ENCODE measurements at regions not wholly inside any gene's neighbourhood (a gene's known extent, or its start where the extent isn't known, plus 50 kb on each side); places are given as distances from the start of the nearest gene placed in this dataset.

DNA sequence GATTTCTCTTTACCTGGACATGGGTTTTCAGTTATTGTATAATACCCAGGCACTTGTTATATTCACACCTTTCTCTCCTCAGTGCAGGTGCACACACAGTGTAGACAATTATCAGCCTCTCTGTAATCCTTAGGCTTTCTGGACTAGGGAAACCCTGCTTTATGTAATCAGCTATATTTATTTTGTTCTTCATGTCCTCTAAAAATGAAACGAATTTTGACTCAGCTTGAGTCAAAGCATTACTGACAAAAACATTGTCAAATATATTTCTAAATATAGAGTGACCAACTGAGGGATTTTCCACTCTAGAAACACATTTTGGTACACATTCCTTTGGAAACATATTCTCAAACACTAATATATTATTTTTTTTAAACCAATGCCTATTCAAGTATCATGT, 144.8 kb upstream of the GULP1 start:
- Mint-ChIP-seq H3K9me3 (no peaks in the 10 kb centered on the region), H3K36me3 (ENCODE audit: insufficient read depth) (no peaks in the 10 kb centered on the region), H3K4me1 (ENCODE audit: low read depth) (no peaks in the 10 kb centered on the region), H3K27me3 (ENCODE audit: low read depth) (no peaks in the 10 kb centered on the region), H3K4me3 (no peak overlapping the region)
- DNase-seq (no peak), ATAC-seq (no peak)

DNA sequence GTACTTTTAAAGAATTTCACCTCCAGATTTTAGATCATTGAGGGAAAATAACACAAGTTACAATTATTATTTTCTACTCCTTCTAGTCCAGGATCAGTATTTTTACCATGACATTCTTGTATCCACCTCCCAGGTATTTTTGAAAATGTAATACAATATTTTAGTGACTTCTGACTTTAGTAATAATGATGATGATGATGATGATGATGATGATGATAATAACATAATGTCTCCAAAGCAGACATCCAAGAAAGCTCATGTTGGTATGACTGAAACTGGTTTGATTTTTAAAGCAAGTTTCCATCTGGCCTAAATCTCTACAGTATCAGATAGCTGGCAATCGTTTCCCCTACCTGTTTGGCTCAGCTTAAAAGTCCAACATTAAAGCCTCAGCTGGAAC, 140.0 kb upstream of the GULP1 start:
- H3K9me3 Mint-ChIP-seq = peaks cover 3% of the 10 kb centered on the region
- DNase-seq = no peak
- H3K27me3 Mint-ChIP-seq (ENCODE audit: low read depth) = no peaks in the 10 kb centered on the region
- no peak overlapping the region for H3K4me3 Mint-ChIP-seq
- no peak for ATAC-seq
- no peaks in the 10 kb centered on the region for H3K4me1 Mint-ChIP-seq (ENCODE audit: low read depth)
- H3K36me3 Mint-ChIP-seq (ENCODE audit: insufficient read depth) = no peaks in the 10 kb centered on the region

DNA sequence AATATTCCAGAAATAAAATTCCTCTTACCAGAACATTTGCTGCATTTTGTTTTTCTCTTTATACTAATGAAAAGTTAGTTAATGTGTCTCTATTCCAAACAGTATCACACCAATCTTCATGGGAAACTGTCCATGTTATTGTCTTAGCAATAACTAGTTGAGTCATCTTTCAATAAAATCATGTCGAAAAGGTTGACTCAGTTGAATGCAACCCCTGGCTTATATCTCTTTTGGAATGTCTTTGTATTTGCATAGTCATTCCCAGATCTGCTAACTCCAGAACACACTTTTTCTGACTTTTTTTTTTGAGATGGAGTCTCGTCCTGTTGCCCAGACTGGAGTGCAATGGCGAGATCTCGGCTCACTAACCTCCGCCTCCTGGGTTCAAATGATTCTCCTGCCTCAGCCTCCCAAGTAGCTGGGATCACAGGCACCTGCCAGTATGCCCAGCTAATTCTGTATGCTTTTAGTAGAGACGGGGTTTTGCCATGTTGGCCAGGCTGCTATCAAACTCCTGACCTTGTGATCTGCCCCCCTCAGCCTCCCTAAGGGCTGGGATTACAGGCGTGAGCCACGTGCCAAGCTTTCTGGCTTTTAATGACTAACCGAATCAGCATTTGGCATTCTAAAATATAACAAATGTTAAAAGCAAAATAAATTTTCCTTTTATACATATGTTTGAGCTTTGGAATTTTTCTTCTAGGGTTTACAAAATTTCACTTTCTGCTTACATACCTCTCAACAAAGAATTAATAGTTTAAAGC, 133.2 kb upstream of the GULP1 start:
- no peak for DNase-seq
- H3K4me1 Mint-ChIP-seq (ENCODE audit: low read depth) = no peaks in the 10 kb centered on the region
- no peak for ATAC-seq
- no peaks in the 10 kb centered on the region for H3K27me3 Mint-ChIP-seq (ENCODE audit: low read depth)
- H3K36me3 Mint-ChIP-seq (ENCODE audit: insufficient read depth) = no peaks in the 10 kb centered on the region
- no peak overlapping the region for H3K4me3 Mint-ChIP-seq
- no peaks in the 10 kb centered on the region for H3K9me3 Mint-ChIP-seq

- Mint-ChIP-seq H3K4me1 (ENCODE audit: low read depth) (no peaks in the 10 kb centered on the region), H3K9me3 (no peaks in the 10 kb centered on the region), H3K36me3 (ENCODE audit: insufficient read depth) (no peaks in the 10 kb centered on the region), H3K4me3 (no peak overlapping the region), H3K27me3 (ENCODE audit: low read depth) (no peaks in the 10 kb centered on the region)
- ATAC-seq = no peak
- no peak for DNase-seq
Measured at GRCh38 chr2:188159484-188159883, 132.2 kb upstream of the GULP1 start.

DNA sequence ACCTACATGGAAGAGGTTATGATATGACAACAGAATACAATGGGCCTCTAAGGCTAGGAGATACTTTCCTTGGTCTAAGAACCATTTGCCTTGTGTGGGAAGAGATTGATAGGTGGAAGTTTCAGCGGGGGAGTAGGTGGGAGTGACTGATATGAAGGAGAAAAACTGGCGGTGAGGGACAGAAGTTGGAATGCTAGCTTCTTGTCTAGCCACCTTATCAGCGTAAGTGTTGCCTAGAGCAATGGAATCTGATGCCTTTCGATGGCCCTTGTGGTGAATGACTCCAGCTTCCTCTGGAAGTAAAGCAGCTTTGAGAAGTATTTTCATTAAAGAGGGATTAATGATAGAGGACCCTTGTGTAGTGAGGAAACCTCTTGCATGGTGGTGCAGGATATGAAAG, 121.3 kb upstream of the GULP1 start:
- H3K4me3 Mint-ChIP-seq = no peak overlapping the region
- no peaks in the 10 kb centered on the region for H3K36me3 Mint-ChIP-seq (ENCODE audit: insufficient read depth)
- no peaks in the 10 kb centered on the region for H3K4me1 Mint-ChIP-seq (ENCODE audit: low read depth)
- peaks cover 8% of the 10 kb centered on the region for H3K9me3 Mint-ChIP-seq
- H3K27me3 Mint-ChIP-seq (ENCODE audit: low read depth) = no peaks in the 10 kb centered on the region
- ATAC-seq (no peak), DNase-seq (no peak)

GRCh38 chr2:188176620-188177019, 115.1 kb upstream of the GULP1 start:
- ATAC-seq (no peak), DNase-seq (no peak)
- no peaks in the 10 kb centered on the region for H3K9me3 Mint-ChIP-seq
- H3K27me3 Mint-ChIP-seq (ENCODE audit: low read depth) = no peaks in the 10 kb centered on the region
- peaks cover 3% of the 10 kb centered on the region for H3K4me1 Mint-ChIP-seq (ENCODE audit: low read depth)
- H3K4me3 Mint-ChIP-seq = no peak overlapping the region
- H3K36me3 Mint-ChIP-seq (ENCODE audit: insufficient read depth) = no peaks in the 10 kb centered on the region

DNA sequence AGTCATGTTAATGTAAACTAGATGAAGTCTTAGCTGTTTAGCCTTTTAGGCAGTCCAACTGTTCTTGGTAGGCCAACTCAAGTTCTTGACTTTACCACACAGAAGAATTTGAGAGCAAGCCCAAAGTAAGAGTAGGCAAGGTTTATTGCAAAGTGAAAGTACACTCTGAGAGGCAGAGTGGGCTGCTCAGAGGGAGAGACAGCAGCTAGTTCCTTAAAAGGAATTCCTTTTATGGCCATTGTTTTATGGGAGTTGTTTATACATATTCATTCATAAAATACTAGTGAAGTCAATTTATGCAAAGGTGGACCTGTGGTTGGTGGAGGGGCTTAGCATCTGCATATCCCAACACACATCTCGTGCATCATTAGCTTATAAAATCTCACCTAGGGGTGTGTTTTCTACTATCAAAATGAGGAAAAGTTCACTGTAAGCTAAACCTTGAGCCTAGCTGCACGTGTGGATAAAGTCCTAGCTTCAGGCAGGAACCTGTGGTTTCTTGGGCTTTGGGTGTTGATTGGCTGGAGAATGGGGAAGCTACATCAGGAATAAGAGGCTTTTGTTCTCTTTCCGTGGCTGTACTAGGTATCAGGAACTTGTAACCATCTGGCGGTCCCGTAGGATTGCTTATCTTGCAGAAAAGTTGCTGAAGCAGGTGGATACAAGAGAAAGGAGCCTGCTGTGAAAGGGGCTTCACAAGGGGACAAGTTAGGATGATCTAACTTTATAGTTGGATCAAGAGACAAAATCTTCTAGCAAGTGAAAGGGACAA, 110.4 kb upstream of the GULP1 start:
- H3K9me3 Mint-ChIP-seq = peaks cover 3% of the 10 kb centered on the region
- no peaks in the 10 kb centered on the region for H3K36me3 Mint-ChIP-seq (ENCODE audit: insufficient read depth)
- peaks cover 3% of the 10 kb centered on the region for H3K4me1 Mint-ChIP-seq (ENCODE audit: low read depth)
- peak overlapping the region; percentile 2 for H3K4me3 Mint-ChIP-seq
- H3K27me3 Mint-ChIP-seq (ENCODE audit: low read depth) = no peaks in the 10 kb centered on the region
- ATAC-seq (no peak), DNase-seq (no peak)

- H3K9me3 Mint-ChIP-seq = peaks cover 3% of the 10 kb centered on the region
- H3K4me3 Mint-ChIP-seq = no peak overlapping the region
- no peak for ATAC-seq
- DNase-seq = no peak
- H3K36me3 Mint-ChIP-seq (ENCODE audit: insufficient read depth) = no peaks in the 10 kb centered on the region
- H3K27me3 Mint-ChIP-seq (ENCODE audit: low read depth) = no peaks in the 10 kb centered on the region
- H3K4me1 Mint-ChIP-seq (ENCODE audit: low read depth) = peaks cover 3% of the 10 kb centered on the region
Measured at GRCh38 chr2:188181884-188182283, 109.8 kb upstream of the GULP1 start.

DNA sequence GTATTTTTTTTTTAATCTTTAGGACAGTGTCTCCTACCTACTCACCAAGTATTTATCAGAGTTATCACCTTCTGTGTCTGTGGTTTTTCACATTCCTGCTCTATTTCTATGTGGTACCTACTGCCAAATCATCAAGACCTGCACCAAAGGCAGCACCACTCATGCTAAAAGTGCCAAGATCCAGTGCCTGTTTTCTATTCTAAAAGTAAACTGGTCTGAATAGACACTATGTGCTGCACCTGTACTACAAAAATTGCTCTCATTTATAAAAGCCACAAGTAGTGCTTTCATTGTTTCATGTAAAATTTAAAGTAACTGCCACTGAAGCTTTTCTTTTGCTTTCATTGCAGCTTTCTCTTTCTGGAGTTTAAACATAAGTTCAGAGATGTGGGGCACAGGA, 103.9 kb upstream of the GULP1 start:
- ATAC-seq (no peak), DNase-seq (no peak)
- Mint-ChIP-seq H3K36me3 (ENCODE audit: insufficient read depth) (no peaks in the 10 kb centered on the region), H3K27me3 (ENCODE audit: low read depth) (no peaks in the 10 kb centered on the region), H3K9me3 (peaks cover 3% of the 10 kb centered on the region), H3K4me1 (ENCODE audit: low read depth) (no peaks in the 10 kb centered on the region), H3K4me3 (no peak overlapping the region)

DNA sequence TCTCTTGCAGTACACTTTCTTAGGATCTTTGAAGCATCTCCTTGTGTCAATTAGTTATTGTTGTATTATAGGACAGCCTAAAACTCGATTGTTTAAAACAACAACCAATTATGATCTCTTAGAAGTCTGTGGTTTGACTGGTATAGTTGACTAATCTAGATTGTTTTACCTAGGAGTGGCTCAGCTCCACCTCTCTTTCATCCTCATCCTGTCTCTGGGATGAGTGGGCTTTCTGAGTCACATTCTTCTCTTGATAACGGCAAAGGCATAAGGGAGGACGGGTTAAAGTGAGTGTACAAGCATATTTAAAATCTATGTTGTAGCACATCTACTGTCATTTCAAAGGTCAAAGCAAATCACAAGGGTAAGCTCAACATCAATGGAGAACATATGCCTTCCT, 102.3 kb upstream of the GULP1 start:
- H3K4me3 Mint-ChIP-seq = no peak overlapping the region
- ATAC-seq (no peak), DNase-seq (no peak)
- no peaks in the 10 kb centered on the region for H3K36me3 Mint-ChIP-seq (ENCODE audit: insufficient read depth)
- H3K4me1 Mint-ChIP-seq (ENCODE audit: low read depth) = no peaks in the 10 kb centered on the region
- H3K9me3 Mint-ChIP-seq = peaks cover 3% of the 10 kb centered on the region
- H3K27me3 Mint-ChIP-seq (ENCODE audit: low read depth) = no peaks in the 10 kb centered on the region

GRCh38 chr2:188193230-188193629, 98.4 kb upstream of the GULP1 start:
- Mint-ChIP-seq H3K4me3 (no peak overlapping the region), H3K36me3 (ENCODE audit: insufficient read depth) (no peaks in the 10 kb centered on the region), H3K27me3 (ENCODE audit: low read depth) (no peaks in the 10 kb centered on the region), H3K9me3 (peaks cover 5% of the 10 kb centered on the region), H3K4me1 (ENCODE audit: low read depth) (no peaks in the 10 kb centered on the region)
- no peak for DNase-seq
- ATAC-seq = no peak

GRCh38 chr2:188196343-188197008, 95.2 kb upstream of the GULP1 start:
- Mint-ChIP-seq H3K4me1 (ENCODE audit: low read depth) (no peaks in the 10 kb centered on the region), H3K36me3 (ENCODE audit: insufficient read depth) (no peaks in the 10 kb centered on the region), H3K4me3 (no peak overlapping the region), H3K9me3 (peaks cover 5% of the 10 kb centered on the region), H3K27me3 (ENCODE audit: low read depth) (no peaks in the 10 kb centered on the region)
- ATAC-seq = no peak
- no peak for DNase-seq

GRCh38 chr2:188199716-188200128, 92.0 kb upstream of the GULP1 start:
- Mint-ChIP-seq H3K4me1 (ENCODE audit: low read depth) (no peaks in the 10 kb centered on the region), H3K27me3 (ENCODE audit: low read depth) (no peaks in the 10 kb centered on the region), H3K9me3 (peaks cover 5% of the 10 kb centered on the region), H3K4me3 (no peak overlapping the region), H3K36me3 (ENCODE audit: insufficient read depth) (no peaks in the 10 kb centered on the region)
- ATAC-seq (no peak), DNase-seq (no peak)

- H3K9me3 Mint-ChIP-seq = peaks cover 5% of the 10 kb centered on the region
- H3K36me3 Mint-ChIP-seq (ENCODE audit: insufficient read depth) = no peaks in the 10 kb centered on the region
- DNase-seq (no peak), ATAC-seq (no peak)
- no peak overlapping the region for H3K4me3 Mint-ChIP-seq
- H3K27me3 Mint-ChIP-seq (ENCODE audit: low read depth) = no peaks in the 10 kb centered on the region
- no peaks in the 10 kb centered on the region for H3K4me1 Mint-ChIP-seq (ENCODE audit: low read depth)
Measured at GRCh38 chr2:188201639-188202038, 90.0 kb upstream of the GULP1 start.

DNA sequence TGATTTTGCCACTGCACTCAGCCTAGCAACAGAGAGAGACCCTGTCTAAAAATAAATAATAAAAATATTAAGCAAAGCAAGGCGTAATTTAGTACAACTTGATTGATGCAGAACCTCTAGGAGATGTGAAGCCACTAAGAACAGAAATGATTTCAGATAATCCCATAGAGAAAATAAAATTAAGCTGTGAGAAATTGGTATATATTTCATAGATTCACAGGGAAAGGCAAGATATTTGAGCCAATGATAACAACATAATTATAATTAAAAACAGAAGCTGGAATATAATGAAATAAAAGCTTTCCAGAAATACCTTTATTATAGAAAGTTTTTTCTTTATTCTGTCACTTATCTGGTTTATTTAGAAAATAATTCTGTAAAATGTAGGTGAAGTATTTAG, 88.9 kb upstream of the GULP1 start:
- Mint-ChIP-seq H3K4me3 (no peak overlapping the region), H3K36me3 (ENCODE audit: insufficient read depth) (no peaks in the 10 kb centered on the region), H3K9me3 (peaks cover 5% of the 10 kb centered on the region), H3K27me3 (ENCODE audit: low read depth) (no peaks in the 10 kb centered on the region), H3K4me1 (ENCODE audit: low read depth) (no peaks in the 10 kb centered on the region)
- ATAC-seq (no peak), DNase-seq (no peak)
